Activated T-cell treated with anti-CD3 and anti-CD28 coated beads for 1 hour (primary cell): ENCODE measurements at regions not wholly inside any gene's neighbourhood (a gene's known extent, or its start where the extent isn't known, plus 50 kb on each side); places are given as distances from the start of the nearest gene placed in this dataset.
"Not testable (repeated sequence)": the region's sequence is repeated elsewhere in the genome, so short reads cannot be mapped to it uniquely, and the experiment has no call there.

Experiments used
- DNase-seq: peaks from one replicate; pipeline ENCODE4 v3.0.0-alpha.2; 2020; ENCODE audit warnings: low read depth

GRCh38 chr15:93942269-93942694, 289.1 kb upstream of the MCTP2 start:
- DNase-seq: no peak

GRCh38 chr15:93941697-93942096, 289.7 kb upstream of the MCTP2 start:
- DNase-seq: no peak

- DNase-seq: no peak
Measured at GRCh38 chr15:93940226-93940625, 291.1 kb upstream of the MCTP2 start.

GRCh38 chr15:93932164-93932776, 299.1 kb upstream of the MCTP2 start:
- DNase-seq: no peak

- DNase-seq: no peak
Measured at GRCh38 chr15:93929375-93930094, 301.8 kb upstream of the MCTP2 start.

GRCh38 chr15:93920204-93920603, 311.2 kb upstream of the MCTP2 start:
- no peak for DNase-seq

- DNase-seq: not testable (repeated sequence)
Measured at GRCh38 chr15:93918801-93919200, 312.6 kb upstream of the MCTP2 start.

GRCh38 chr15:93917181-93917580, 314.2 kb upstream of the MCTP2 start:
- no peak for DNase-seq

GRCh38 chr15:93913871-93914270, 317.5 kb upstream of the MCTP2 start:
- DNase-seq: no peak

GRCh38 chr15:93913310-93913709, 318.1 kb upstream of the MCTP2 start:
- DNase-seq: no peak

GRCh38 chr15:93900476-93901400, 330.6 kb upstream of the MCTP2 start:
- DNase-seq: no peak

- DNase-seq: no peak
Measured at GRCh38 chr15:93899817-93900216, 331.5 kb upstream of the MCTP2 start.

- DNase-seq: no peak
Measured at GRCh38 chr15:93897377-93897776, 334.0 kb upstream of the MCTP2 start.

- no peak for DNase-seq
Measured at GRCh38 chr15:93895976-93896770, 335.2 kb upstream of the MCTP2 start.

GRCh38 chr15:93894438-93895036, 336.8 kb upstream of the MCTP2 start:
- no peak for DNase-seq

GRCh38 chr15:93887151-93887550, 344.2 kb upstream of the MCTP2 start:
- no peak for DNase-seq

- no peak for DNase-seq
Measured at GRCh38 chr15:93882779-93883178, 348.6 kb upstream of the MCTP2 start.

GRCh38 chr15:93882141-93882540, 349.2 kb upstream of the MCTP2 start:
- DNase-seq: no peak

GRCh38 chr15:93881310-93881709, 350.1 kb upstream of the MCTP2 start:
- no peak for DNase-seq

- DNase-seq: no peak
Measured at GRCh38 chr15:93880358-93880757, 351.0 kb upstream of the MCTP2 start.

- no peak for DNase-seq
Measured at GRCh38 chr15:93870583-93870982, 360.8 kb upstream of the MCTP2 start.

GRCh38 chr15:93866948-93867347, 364.4 kb upstream of the MCTP2 start:
- no peak for DNase-seq
